HG03342 (cell line): ENCODE measurements at regions not wholly inside any gene's neighbourhood (a gene's known extent, or its start where the extent isn't known, plus 50 kb on each side); places are given as distances from the start of the nearest gene placed in this dataset.

Source experiments
- ATAC-seq: cut with Tn5 transposase; IDR thresholded peaks from one replicate; pipeline ENCODE4 v1.9.1; 2021; ENCODE audit warnings: mild to moderate bottlenecking, moderate library complexity; ENCODE audit not compliant: unreplicated experiment

GRCh38 chr15:97836003-97836402 lies 124.5 kb upstream of the ARRDC4 start:
- no peak for ATAC-seq

GRCh38 chr15:97837896-97838295 lies 122.6 kb upstream of the ARRDC4 start:
- no peak for ATAC-seq

GRCh38 chr15:97838606-97839210 lies 121.8 kb upstream of the ARRDC4 start:
- no peak for ATAC-seq

DNA sequence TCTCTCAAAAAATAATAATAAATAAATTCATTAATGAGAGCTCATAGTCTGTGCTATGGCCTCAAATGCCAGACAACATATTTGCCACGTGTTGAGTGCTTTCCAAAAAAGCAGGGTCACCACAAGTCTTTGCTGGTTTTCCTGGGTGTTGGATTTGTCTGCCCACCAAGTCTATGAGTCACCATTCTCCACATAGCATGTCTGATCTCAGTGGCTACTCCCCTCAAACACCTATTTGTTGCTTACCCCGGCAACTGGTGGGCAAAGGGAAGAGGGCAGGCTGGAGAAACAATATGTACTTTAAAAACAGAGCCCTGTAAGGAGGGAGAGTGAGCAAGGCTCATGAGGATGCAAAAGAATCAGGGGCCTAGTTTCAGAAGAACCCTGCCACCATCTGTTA lies 120.0 kb upstream of the ARRDC4 start:
- ATAC-seq = no peak

- no peak for ATAC-seq
Measured at GRCh38 chr15:97841558-97841957, 118.9 kb upstream of the ARRDC4 start.

- ATAC-seq = no peak
Measured at GRCh38 chr15:97849183-97849582, 111.3 kb upstream of the ARRDC4 start.

DNA sequence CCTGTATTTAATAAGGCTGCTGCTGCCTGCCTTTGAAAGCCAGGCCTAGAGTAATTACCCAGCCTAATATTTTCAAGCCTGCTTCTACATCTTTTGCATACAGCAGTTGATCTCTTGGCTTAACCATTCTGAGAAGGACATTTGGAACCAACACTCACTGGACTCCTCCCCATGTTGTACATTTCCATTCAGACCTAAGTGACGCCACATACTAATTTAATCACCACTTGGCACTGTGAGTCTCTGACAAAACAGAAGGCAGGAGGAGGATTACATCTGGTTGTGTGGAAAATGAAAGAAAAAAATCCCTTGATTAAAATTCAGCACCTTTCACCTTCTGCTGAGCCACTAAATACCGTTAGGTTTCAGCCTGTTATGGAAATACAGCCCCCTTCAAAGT lies 102.2 kb upstream of the ARRDC4 start:
- ATAC-seq = no peak

DNA sequence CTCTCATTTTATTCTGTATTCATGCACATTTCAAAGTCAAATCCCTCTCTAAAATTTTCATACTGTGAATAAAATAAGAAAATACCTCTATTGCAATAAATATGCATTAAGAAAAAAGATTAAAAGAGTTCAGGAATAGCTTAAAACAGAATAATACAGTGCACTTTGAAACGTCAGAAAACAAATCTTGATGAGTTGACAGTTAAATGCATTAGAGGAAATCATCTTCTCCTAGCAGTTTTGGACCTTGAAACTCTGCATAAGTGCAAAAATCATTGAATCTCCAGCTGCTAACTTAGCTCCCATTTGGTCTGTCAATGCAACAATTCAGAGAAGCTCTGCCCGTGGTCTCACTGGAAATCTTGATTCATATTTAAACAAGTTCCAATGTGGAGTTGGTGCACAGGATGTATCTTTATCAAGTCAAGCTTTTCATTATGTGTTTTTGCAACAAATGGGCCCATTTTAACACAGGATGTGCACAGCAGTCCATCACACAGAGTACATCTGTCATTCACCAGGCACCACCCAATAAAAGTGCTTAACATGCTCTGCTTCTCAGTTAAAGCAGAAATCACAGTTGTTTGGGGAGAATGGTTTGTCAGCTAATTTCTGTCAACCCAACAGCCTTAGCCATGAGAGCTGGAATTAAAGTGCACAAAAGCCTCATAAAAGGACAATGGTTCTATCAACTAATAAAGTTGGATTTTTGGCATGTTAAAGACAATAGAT lies 98.8 kb upstream of the ARRDC4 start:
- no peak for ATAC-seq

- ATAC-seq = no peak
Measured at GRCh38 chr15:97866959-97867358, 93.5 kb upstream of the ARRDC4 start.

DNA sequence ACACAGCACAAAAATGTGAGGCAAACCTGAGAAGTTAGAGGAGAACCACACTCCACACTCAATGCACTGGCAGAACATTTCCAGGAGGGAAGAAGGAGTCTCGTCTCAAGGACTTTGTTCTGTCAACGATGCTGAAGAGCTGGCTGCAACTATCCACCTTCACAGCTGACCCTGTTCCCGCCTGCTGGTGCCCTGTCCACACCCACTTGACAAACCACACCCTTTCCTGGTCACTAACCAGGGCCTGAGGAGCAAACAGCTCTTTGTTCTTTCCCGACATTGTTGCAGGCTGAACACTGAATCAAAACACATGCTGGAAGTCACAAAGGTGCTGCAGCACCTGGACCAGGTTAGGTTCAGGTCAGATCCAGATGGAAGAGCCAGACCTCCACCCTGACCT lies 92.6 kb upstream of the ARRDC4 start:
- ATAC-seq = no peak

DNA sequence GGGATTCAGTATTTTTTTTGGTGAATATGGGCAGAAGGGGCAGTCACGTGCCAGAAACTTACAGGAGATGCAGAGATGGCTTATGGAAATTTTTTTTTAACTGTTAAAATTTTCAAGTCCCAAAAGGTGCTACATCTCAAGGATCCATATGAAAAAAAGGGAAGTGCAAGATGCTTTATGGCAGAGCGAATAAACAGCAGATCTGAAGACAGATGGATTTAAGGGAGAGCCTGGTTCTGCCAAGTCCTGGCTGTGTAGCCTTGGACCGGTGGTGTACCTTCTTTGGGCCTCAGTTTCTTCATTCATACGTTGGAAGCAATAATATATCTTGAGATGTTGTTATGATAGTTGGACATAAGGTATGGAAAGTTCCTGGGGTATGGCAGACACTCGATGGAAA lies 91.5 kb upstream of the ARRDC4 start:
- ATAC-seq = no peak

- ATAC-seq = no peak
Measured at GRCh38 chr15:97870771-97871170, 89.7 kb upstream of the ARRDC4 start.

GRCh38 chr15:97874139-97874538 lies 86.4 kb upstream of the ARRDC4 start:
- ATAC-seq = no peak

GRCh38 chr15:97875025-97875512 lies 85.4 kb upstream of the ARRDC4 start:
- no peak for ATAC-seq

DNA sequence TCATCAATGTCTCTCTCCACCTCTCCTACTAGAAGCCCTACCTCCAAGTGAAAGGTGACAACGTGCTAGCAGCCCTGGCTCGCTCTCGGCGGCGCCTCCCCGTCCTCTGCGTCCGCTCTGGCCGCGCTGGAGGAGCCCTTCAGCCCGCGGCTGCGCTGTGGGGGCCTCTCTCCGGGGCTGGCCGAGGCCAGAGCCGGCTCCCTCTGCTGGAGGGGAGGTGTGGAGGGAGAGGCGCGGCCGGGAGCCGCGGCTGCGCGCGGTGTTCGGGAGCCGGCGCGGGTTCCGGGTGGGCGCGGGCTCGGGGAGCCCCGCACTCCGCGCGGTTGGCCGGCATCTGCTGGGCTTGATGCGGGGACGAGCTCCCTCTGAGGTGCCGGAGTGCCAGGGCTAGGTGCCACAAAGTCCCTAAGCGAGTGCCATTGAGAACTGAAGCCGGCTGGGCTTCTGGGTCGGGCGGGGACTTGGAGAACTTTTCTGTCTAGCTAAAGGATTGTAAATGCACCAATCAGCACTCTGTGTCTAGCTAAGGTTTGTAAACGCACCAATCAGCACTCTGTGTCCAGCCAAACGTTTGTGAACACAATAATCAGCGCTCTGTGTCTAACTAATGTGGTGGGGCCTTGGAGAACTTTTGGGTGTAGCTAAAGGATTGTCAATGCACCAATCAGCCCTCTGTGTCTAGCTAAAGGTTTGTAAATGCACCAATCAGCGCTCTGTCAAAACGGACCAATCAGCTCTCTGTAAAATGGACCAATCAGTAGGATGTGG lies 84.8 kb upstream of the ARRDC4 start:
- ATAC-seq = no peak

- no peak for ATAC-seq
Measured at GRCh38 chr15:97876281-97876675, 84.2 kb upstream of the ARRDC4 start.

DNA sequence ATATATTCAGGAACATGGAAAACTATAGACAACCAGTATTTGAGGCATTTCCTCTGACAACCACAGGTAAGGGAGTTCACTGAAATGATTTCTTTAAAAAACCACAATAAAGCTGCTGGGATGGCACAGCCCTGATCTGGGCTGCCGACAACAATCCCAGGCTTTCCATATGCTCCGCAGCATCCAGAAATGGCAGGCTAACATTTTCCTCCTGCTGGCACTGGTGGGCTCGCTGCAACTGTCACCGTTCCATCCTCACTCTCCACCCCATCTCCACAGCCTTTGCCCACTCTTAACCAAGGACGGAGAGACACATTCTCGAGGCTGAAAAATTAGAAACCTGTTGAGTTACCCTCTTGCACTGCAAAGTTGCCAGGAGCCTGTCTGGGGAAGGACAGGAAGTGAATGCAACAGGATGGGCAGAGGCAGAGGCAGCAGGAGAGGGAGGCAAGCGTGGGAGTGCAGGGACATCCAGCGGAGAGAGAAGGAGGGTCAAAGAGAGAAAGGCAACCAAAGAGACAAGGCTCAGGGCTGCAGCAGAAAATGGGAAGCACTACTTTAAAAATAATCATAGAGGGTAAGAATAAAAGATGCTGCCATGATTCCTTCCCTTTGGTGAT lies 79.0 kb upstream of the ARRDC4 start:
- ATAC-seq = no peak

GRCh38 chr15:97884513-97885131 lies 75.9 kb upstream of the ARRDC4 start:
- no peak for ATAC-seq

DNA sequence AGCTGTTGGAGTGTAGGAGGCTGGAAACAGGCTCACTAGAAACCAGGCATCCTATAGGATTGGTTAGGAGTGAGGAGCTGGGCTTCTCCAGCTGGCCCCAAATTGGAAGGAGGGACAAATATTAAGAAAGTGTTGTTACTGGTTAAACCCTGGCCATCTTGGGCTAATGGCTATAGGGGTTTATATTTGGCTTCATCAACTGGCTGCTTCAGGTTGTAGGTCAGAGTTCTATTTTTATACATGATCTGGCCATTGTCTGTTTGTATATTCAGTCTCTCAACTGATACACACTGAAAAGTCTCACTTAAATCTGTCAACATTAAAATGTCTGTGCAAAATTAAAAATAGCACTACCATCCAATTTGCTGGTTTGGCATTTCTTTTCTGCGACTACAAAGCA lies 70.2 kb upstream of the ARRDC4 start:
- ATAC-seq = no peak

GRCh38 chr15:97892167-97892938 lies 68.2 kb upstream of the ARRDC4 start:
- no peak for ATAC-seq
